GM21381 (cell line): ENCODE measurements at regions not wholly inside any gene's neighbourhood (a gene's known extent, or its start where the extent isn't known, plus 50 kb on each side); places are given as distances from the start of the nearest gene placed in this dataset.
A peak's percentile ranks its signal among the peaks of the same experiment; 100 is the strongest.

Source experiments
- ATAC-seq: cut with Tn5 transposase; IDR thresholded peaks from one replicate; pipeline ENCODE4 v1.9.1; 2021; ENCODE audit warnings: mild to moderate bottlenecking, moderate library complexity; ENCODE audit not compliant: unreplicated experiment

DNA sequence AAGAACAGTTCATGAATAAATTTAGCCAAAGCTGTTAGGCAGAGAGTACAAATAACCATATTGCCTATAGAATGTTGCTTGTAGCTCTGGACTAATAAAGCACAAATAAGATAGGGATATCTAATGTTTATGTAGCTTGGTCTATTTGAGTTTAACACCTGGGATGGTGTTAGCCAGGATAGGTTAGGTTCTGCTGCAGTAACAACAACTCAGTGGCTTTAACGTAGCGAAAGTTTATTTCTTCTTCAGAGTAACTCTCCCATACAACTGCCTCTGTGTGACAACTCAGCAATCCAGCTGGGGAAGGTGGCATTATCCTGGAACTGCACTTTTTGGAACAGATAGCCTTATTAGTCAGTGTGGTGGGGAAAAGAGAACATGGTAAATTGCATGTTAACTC is 52.2 kb upstream of the STEAP4 start:
- no peak for ATAC-seq

DNA sequence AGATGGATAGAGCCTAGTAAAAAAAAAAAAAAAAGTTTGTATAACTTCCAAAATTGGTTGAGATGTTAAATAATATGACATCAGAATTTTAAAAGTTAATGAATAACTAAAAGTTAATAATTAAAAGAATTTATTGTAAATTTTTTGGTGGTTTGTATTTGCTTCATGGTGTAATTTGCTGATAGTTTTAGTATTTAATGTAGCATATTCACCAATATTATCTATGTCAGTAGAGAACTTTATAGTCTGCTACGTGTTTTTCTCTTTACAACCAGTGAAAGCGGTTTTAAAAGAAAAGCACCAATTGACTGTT is 51.8 kb upstream of the STEAP4 start:
- ATAC-seq = no peak

DNA sequence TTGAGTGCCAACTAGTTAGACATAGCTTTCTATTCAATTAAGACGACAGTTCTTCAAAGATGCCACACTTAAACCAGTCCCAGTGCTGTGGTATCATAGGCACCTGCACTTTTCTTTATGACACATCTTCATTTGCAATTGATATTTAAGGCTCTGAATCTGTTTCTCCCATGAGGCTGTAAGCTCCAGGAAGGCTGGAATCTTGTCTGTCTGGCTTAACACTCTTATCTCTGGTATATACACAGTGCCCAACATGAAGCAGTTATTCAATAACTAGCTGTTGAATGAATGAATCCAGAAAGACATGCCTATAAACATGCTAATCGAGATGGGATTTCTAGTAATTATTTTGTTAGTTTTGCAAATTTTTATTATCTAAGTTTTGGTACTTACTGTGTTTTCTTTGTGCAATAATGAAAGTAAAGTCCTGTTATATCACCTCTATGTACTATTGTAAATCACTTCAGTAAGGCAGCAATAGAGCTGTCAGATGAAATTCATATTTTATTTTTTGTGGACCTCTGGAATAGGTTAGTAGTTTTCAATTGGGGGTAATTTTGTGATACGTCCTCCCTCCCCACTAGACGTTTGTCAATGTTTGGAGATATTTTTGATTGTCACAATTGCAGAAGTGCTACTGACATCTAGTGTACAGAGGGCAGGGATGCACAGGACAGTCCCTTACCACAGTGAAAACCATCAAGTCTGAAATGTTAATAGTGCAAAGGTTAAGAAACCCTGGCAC is 51.3 kb upstream of the STEAP4 start:
- peak; percentile 74 for ATAC-seq

GRCh38 chr7:88357294-88357693 is 50.6 kb upstream of the STEAP4 start:
- ATAC-seq = no peak
